ENCODE measurements at regions not wholly inside any gene's neighbourhood (a gene's known extent, or its start where the extent isn't known, plus 50 kb on each side); places are given as distances from the start of the nearest gene placed in this dataset.

DNA sequence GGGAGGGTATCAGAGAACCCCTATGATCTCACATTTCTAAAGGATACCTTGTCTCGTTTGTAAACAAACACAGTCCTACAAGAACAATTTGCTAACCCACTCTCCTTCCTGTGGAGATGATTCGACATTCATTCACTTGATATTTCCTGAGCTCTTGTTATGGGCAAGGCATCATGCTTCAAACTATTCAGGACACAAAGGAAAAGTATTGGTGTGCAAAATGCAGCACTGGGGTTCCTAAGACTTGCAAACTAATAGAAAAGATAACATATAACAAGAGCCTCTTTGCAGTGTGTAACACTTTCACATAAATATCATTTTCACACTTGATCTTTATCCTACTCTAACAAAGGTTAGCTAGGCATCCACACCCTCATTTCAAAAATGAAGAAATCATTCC, 211.5 kb upstream of the BLID start:
- Histone ChIP-seq H3K4me3 (ENCODE audit: low read length in 2 of 2) (no peak overlapping the region), H3K9ac (ENCODE audit: low read depth in 1 of 2, low read length in 2 of 2) (no peak overlapping the region), H3K27ac (ENCODE audit: low read depth in 2 of 2, low read length in 2 of 2) (no peak overlapping the region), H3K27me3 (ENCODE audit: control insufficient read depth in 2 of 2, insufficient read depth in 2 of 2, low read length in 2 of 2) (no peaks in the 10 kb centered on the region), H3K4me1 (ENCODE audit: control insufficient read depth in 2 of 2, insufficient read depth in 2 of 2, low read length in 2 of 2) (no peaks in the 10 kb centered on the region), H3K9me3 (ENCODE audit: control insufficient read depth in 2 of 2, low read length in 2 of 2) (no peaks in the 10 kb centered on the region), H3K36me3 (ENCODE audit: control insufficient read depth in 2 of 2, insufficient read depth in 2 of 2, low read length in 2 of 2) (no peaks in the 10 kb centered on the region)

DNA sequence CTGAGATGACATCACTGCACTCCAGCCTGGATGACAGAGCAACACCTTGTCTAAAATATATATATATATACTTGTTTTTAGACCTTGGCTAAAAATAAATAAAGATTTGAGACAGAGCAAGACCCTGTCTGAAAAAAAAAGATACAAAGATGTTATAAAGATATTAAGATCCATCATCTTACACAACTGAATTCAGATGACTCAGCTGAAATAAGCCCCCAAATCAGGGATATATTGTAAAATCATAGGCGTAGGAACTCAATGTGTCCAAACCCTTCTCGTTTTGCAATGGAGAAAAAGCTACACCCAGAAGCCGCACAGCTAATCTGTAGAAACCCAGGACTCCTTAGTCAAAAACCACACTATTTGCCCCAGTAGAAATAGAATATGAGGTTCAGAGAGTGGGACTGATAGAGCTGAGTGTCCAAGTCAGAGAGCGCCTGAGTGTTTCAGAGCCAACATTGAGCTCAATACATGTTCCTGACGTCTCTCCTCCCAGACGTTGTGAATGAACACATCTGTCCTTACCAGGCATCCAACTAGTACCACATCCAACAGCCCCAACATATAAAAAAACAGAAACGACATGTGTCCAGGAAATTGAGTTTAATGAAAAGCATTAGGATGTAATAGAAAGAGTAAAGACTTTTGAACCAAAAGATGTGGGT, 207.9 kb upstream of the BLID start:
- Histone ChIP-seq H3K4me1 (ENCODE audit: control insufficient read depth in 2 of 2, insufficient read depth in 2 of 2, low read length in 2 of 2) (no peaks in the 10 kb centered on the region), H3K36me3 (ENCODE audit: control insufficient read depth in 2 of 2, insufficient read depth in 2 of 2, low read length in 2 of 2) (no peaks in the 10 kb centered on the region), H3K9ac (ENCODE audit: low read depth in 1 of 2, low read length in 2 of 2) (no peak overlapping the region), H3K27ac (ENCODE audit: low read depth in 2 of 2, low read length in 2 of 2) (no peak overlapping the region), H3K4me3 (ENCODE audit: low read length in 2 of 2) (no peak overlapping the region), H3K27me3 (ENCODE audit: control insufficient read depth in 2 of 2, insufficient read depth in 2 of 2, low read length in 2 of 2) (no peaks in the 10 kb centered on the region), H3K9me3 (ENCODE audit: control insufficient read depth in 2 of 2, low read length in 2 of 2) (no peaks in the 10 kb centered on the region)

DNA sequence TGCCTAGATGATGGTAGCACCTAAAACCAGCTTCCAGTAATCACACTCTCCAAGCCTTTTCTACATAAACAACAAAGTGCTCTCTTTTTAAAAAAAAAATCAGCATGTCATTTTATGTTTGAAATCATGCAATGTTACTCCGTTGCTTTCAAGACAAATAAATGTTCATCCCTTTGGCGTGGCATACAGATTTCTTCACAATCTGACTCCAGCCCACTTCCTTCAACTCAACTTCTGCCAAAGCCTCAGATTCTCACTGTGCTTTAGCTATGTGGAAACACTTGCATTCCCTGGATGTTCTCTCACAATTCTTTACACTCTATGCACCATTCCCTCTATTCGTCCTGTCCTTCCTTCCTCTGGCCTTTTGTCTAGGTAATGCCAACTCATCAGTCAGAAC, 206.3 kb upstream of the BLID start:
- Histone ChIP-seq H3K36me3 (ENCODE audit: control insufficient read depth in 2 of 2, insufficient read depth in 2 of 2, low read length in 2 of 2) (no peaks in the 10 kb centered on the region), H3K27me3 (ENCODE audit: control insufficient read depth in 2 of 2, insufficient read depth in 2 of 2, low read length in 2 of 2) (no peaks in the 10 kb centered on the region), H3K27ac (ENCODE audit: low read depth in 2 of 2, low read length in 2 of 2) (no peak overlapping the region), H3K9me3 (ENCODE audit: control insufficient read depth in 2 of 2, low read length in 2 of 2) (no peaks in the 10 kb centered on the region), H3K4me1 (ENCODE audit: control insufficient read depth in 2 of 2, insufficient read depth in 2 of 2, low read length in 2 of 2) (no peaks in the 10 kb centered on the region), H3K9ac (ENCODE audit: low read depth in 1 of 2, low read length in 2 of 2) (no peak overlapping the region), H3K4me3 (ENCODE audit: low read length in 2 of 2) (no peak overlapping the region)

DNA sequence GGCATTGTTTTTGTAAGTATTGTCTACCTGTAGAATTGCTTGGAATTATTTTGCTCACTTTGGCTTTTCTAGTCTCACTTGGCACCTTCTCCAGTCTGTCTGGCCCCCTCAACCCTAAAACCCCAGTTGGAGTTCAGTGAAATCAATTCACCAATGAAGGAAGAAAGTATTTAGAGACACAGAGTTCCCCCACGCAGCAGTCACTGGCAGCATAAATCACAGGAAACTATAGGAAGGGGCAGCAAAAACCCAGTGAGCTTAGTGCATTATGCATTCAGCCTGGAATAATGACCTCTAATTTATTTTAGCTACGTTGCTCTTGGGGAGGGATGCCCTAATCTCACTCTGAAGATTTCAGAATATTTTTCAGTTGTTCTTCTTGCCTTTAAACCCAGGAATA, 204.7 kb upstream of the BLID start:
- no peaks in the 10 kb centered on the region for H3K4me1 ChIP-seq (ENCODE audit: control insufficient read depth in 2 of 2, insufficient read depth in 2 of 2, low read length in 2 of 2)
- no peaks in the 10 kb centered on the region for H3K27me3 ChIP-seq (ENCODE audit: control insufficient read depth in 2 of 2, insufficient read depth in 2 of 2, low read length in 2 of 2)
- H3K36me3 ChIP-seq (ENCODE audit: control insufficient read depth in 2 of 2, insufficient read depth in 2 of 2, low read length in 2 of 2) = no peaks in the 10 kb centered on the region
- H3K9me3 ChIP-seq (ENCODE audit: control insufficient read depth in 2 of 2, low read length in 2 of 2) = no peaks in the 10 kb centered on the region
- H3K27ac ChIP-seq (ENCODE audit: low read depth in 2 of 2, low read length in 2 of 2) = no peak overlapping the region
- no peak overlapping the region for H3K9ac ChIP-seq (ENCODE audit: low read depth in 1 of 2, low read length in 2 of 2)
- no peak overlapping the region for H3K4me3 ChIP-seq (ENCODE audit: low read length in 2 of 2)

DNA sequence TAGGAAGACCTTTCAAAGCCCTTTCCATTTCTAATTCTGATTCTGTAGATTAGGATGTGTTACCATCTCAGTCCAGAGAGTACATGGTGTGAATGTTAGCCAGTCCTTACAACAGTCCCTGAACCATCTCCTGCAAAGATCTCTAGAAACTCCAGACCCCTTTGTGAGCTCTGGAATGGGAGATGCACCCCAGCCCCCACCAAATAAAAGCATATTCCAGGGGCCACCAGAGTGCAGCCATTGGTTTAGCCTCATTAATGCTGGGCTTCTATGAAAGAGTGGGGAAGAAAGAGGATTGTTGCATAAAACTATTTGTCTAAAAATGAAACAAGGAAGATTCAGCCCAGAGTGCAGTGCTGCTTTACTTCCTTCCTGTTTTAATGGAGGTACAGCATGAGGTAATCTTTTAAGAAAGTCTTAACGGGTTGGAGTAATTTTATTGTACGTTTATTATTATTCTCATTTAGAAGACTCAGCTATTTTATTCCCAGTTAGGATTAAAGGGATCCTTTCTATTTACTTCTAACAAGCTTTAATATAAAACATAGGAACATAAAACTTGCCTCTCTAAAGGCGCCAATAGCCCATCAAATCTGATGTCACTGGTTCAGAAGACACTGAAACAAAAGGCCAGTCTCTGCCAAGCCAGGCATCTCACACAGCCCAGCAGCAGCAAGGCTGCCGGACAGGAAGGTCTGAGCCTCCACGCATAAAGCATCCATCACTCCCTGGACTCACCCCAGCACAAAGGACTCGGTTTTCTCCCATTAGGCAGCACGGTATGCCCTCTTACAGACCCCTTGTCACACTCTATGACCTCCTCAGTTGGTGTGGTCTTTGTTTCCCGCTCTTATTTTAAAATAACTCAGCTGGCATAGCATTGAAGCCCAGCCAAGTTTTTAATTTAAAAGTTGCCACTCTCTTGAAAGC, 203.9 kb upstream of the BLID start:
- Histone ChIP-seq H3K4me3 (ENCODE audit: low read length in 2 of 2) (no peak overlapping the region), H3K27ac (ENCODE audit: low read depth in 2 of 2, low read length in 2 of 2) (no peak overlapping the region), H3K27me3 (ENCODE audit: control insufficient read depth in 2 of 2, insufficient read depth in 2 of 2, low read length in 2 of 2) (no peaks in the 10 kb centered on the region), H3K4me1 (ENCODE audit: control insufficient read depth in 2 of 2, insufficient read depth in 2 of 2, low read length in 2 of 2) (no peaks in the 10 kb centered on the region), H3K9me3 (ENCODE audit: control insufficient read depth in 2 of 2, low read length in 2 of 2) (no peaks in the 10 kb centered on the region), H3K36me3 (ENCODE audit: control insufficient read depth in 2 of 2, insufficient read depth in 2 of 2, low read length in 2 of 2) (no peaks in the 10 kb centered on the region), H3K9ac (ENCODE audit: low read depth in 1 of 2, low read length in 2 of 2) (no peak overlapping the region)

DNA sequence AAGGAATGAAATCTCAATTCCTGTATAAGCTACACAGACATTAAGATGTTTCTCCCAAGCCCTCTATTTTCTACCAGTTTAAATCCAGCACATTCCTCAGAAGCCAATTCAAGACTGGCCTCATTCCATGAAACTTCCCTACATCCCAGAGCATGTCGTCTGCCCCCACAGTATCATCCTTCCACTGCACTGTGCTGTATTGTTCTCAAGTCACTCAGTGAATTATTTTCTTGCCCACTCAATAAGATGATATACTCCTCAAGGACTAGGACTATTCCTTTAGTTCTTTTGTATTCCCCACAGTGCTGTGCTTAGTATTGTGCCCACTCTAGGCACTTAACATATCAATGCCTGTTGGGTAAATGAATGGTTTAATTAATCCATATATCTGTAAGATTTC, 203.1 kb upstream of the BLID start:
- no peak overlapping the region for H3K4me3 ChIP-seq (ENCODE audit: low read length in 2 of 2)
- no peaks in the 10 kb centered on the region for H3K9me3 ChIP-seq (ENCODE audit: control insufficient read depth in 2 of 2, low read length in 2 of 2)
- H3K27ac ChIP-seq (ENCODE audit: low read depth in 2 of 2, low read length in 2 of 2) = no peak overlapping the region
- H3K4me1 ChIP-seq (ENCODE audit: control insufficient read depth in 2 of 2, insufficient read depth in 2 of 2, low read length in 2 of 2) = no peaks in the 10 kb centered on the region
- no peak overlapping the region for H3K9ac ChIP-seq (ENCODE audit: low read depth in 1 of 2, low read length in 2 of 2)
- H3K36me3 ChIP-seq (ENCODE audit: control insufficient read depth in 2 of 2, insufficient read depth in 2 of 2, low read length in 2 of 2) = no peaks in the 10 kb centered on the region
- H3K27me3 ChIP-seq (ENCODE audit: control insufficient read depth in 2 of 2, insufficient read depth in 2 of 2, low read length in 2 of 2) = no peaks in the 10 kb centered on the region

DNA sequence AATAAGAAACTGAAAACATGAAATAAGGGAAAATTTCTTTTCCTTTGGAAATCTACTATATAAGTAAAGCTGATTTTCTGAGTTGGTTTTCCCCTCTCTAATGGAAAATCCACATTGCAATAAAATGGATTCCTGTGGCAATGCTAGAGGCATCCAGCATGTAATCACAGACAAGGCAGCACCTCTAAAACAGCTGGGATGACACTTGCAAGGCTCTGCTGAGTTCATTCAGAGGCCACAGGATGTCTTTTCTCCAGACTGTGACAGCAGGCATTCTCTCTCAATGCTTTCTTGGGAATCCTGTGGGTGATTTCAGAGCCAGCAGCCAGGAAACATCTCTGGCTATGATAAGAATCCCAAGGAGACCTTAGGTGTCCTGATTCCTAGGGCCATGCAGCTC, 201.3 kb upstream of the BLID start:
- Histone ChIP-seq H3K9ac (ENCODE audit: low read depth in 1 of 2, low read length in 2 of 2) (no peak overlapping the region), H3K36me3 (ENCODE audit: control insufficient read depth in 2 of 2, insufficient read depth in 2 of 2, low read length in 2 of 2) (no peaks in the 10 kb centered on the region), H3K4me3 (ENCODE audit: low read length in 2 of 2) (no peak overlapping the region), H3K4me1 (ENCODE audit: control insufficient read depth in 2 of 2, insufficient read depth in 2 of 2, low read length in 2 of 2) (no peaks in the 10 kb centered on the region), H3K27ac (ENCODE audit: low read depth in 2 of 2, low read length in 2 of 2) (no peak overlapping the region), H3K27me3 (ENCODE audit: control insufficient read depth in 2 of 2, insufficient read depth in 2 of 2, low read length in 2 of 2) (no peaks in the 10 kb centered on the region), H3K9me3 (ENCODE audit: control insufficient read depth in 2 of 2, low read length in 2 of 2) (no peaks in the 10 kb centered on the region)

DNA sequence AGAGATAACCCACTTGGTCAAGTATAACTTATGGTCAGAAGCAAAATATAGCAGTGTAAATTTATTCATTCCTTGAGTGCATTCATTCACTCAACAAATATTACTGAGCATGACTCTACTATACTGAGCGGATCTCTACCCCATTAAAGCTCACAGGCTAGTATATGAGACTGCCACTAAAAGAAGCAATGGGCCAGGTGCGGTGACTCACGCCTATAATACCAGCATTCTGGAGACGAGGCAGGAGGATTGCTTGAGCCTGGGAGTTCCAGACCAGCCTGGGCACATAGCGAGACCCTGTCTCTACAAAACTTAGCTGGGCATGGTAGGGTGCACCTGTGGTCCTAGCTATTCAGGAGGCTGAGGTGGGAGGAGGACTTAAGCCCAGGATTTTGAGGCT, 197.6 kb upstream of the BLID start:
- H3K36me3 ChIP-seq (ENCODE audit: control insufficient read depth in 2 of 2, insufficient read depth in 2 of 2, low read length in 2 of 2) = no peaks in the 10 kb centered on the region
- no peak overlapping the region for H3K9ac ChIP-seq (ENCODE audit: low read depth in 1 of 2, low read length in 2 of 2)
- H3K27ac ChIP-seq (ENCODE audit: low read depth in 2 of 2, low read length in 2 of 2) = no peak overlapping the region
- no peaks in the 10 kb centered on the region for H3K27me3 ChIP-seq (ENCODE audit: control insufficient read depth in 2 of 2, insufficient read depth in 2 of 2, low read length in 2 of 2)
- no peaks in the 10 kb centered on the region for H3K9me3 ChIP-seq (ENCODE audit: control insufficient read depth in 2 of 2, low read length in 2 of 2)
- no peak overlapping the region for H3K4me3 ChIP-seq (ENCODE audit: low read length in 2 of 2)
- no peaks in the 10 kb centered on the region for H3K4me1 ChIP-seq (ENCODE audit: control insufficient read depth in 2 of 2, insufficient read depth in 2 of 2, low read length in 2 of 2)

DNA sequence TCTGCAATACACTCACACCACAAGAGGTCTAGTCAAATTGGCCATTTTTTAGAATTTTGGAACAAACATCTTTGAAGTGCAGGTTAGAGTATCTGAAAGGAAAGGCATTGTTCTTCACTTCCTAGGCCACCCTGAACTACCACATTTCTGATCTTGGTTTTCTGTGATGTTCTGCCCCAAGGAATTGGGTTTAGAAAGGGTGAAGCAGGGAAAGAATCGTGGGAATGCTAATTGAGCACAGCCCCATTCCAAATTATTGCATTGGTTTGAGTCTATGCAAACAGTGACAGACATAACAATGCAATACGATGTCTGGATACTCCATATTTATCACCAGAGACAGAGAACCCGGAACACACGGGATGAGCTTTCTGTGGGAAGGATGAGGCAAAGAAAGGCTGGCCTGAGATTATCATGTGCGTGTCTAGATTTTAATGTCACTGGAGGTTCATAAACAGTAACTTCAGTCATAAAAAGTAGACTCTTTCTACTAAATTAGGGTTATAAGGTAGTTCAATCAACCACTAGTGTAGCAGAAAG, 195.3 kb upstream of the BLID start:
- Histone ChIP-seq H3K4me3 (ENCODE audit: low read length in 2 of 2) (no peak overlapping the region), H3K27me3 (ENCODE audit: control insufficient read depth in 2 of 2, insufficient read depth in 2 of 2, low read length in 2 of 2) (no peaks in the 10 kb centered on the region), H3K9ac (ENCODE audit: low read depth in 1 of 2, low read length in 2 of 2) (no peak overlapping the region), H3K9me3 (ENCODE audit: control insufficient read depth in 2 of 2, low read length in 2 of 2) (no peaks in the 10 kb centered on the region), H3K4me1 (ENCODE audit: control insufficient read depth in 2 of 2, insufficient read depth in 2 of 2, low read length in 2 of 2) (no peaks in the 10 kb centered on the region), H3K36me3 (ENCODE audit: control insufficient read depth in 2 of 2, insufficient read depth in 2 of 2, low read length in 2 of 2) (no peaks in the 10 kb centered on the region), H3K27ac (ENCODE audit: low read depth in 2 of 2, low read length in 2 of 2) (no peak overlapping the region)

DNA sequence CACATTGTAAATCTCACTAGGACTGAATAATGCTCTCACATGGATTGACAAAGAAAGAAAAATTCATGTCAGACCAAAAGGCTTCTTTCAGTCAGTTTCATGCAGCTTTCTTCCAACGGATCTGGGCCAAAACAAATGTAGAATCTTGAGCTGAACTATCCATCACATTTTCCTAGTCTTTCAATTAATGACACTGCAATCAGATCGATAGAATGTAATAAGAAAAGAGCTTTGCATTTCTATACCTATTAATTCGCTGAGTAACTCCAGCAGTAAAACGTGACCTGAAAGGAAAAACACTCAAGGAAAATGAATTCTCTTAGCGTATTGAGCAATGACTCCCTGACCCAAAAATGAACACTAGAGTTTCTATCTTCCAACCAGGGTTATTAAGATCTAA, 194.8 kb upstream of the BLID start:
- Histone ChIP-seq H3K27me3 (ENCODE audit: control insufficient read depth in 2 of 2, insufficient read depth in 2 of 2, low read length in 2 of 2) (no peaks in the 10 kb centered on the region), H3K9ac (ENCODE audit: low read depth in 1 of 2, low read length in 2 of 2) (no peak overlapping the region), H3K4me1 (ENCODE audit: control insufficient read depth in 2 of 2, insufficient read depth in 2 of 2, low read length in 2 of 2) (no peaks in the 10 kb centered on the region), H3K9me3 (ENCODE audit: control insufficient read depth in 2 of 2, low read length in 2 of 2) (no peaks in the 10 kb centered on the region), H3K4me3 (ENCODE audit: low read length in 2 of 2) (no peak overlapping the region), H3K36me3 (ENCODE audit: control insufficient read depth in 2 of 2, insufficient read depth in 2 of 2, low read length in 2 of 2) (no peaks in the 10 kb centered on the region), H3K27ac (ENCODE audit: low read depth in 2 of 2, low read length in 2 of 2) (no peak overlapping the region)

Measured in mucosa of rectum (tissue), 2 donors.